GM12878 (cell line): ENCODE measurements at regions not wholly inside any gene's neighbourhood (a gene's known extent, or its start where the extent isn't known, plus 50 kb on each side); places are given as distances from the start of the nearest gene placed in this dataset.

Experiments used
- ATAC-seq: fragments of 200-7000 bp; cut with Tn5 transposase; 3 replicates; pipeline ENCODE4 v1.9.1; 2020; ENCODE audit warnings: mild to moderate bottlenecking, moderate library complexity
- BruUV-seq: library from RNA; stranded (reverse); fragments of 400-500 nt; replicated peaks from 2 replicates; lab custom pipeline; 2021; lab: Mats Ljungman, UMichigan
- CTCF ChIA-PET: fragments of 300-600 bp; sonication (Branson Sonifier 250); formaldehyde crosslinking; extraction: SDS; loops from one replicate; lab custom pipeline; 2021; ENCODE audit warnings: inconsistent platforms; lab: Yijun Ruan, JAX
- POLR2A ChIA-PET: fragments of 350-600 bp; formaldehyde crosslinking; extraction: SDS; loops from one replicate; lab custom pipeline; 2021; ENCODE audit warnings: inconsistent platforms; lab: Charles Lee
- RAD21 ChIA-PET: fragments of 300-600 bp; sonication (Branson Sonifier 250); formaldehyde crosslinking; loops from one replicate; lab custom pipeline; 2023; ENCODE audit warnings: antibody characterized with exemption; ENCODE audit not compliant: unreplicated experiment; lab: Charles Lee
- SMC1A ChIA-PET: fragments of 300-600 bp; sonication (Branson Sonifier 250); formaldehyde crosslinking; loops from one replicate; lab custom pipeline; 2023; ENCODE audit not compliant: unreplicated experiment, uncharacterized antibody; lab: Charles Lee
- DNase-seq: peaks from one replicate; pipeline ENCODE4 v3.0.0-alpha.2; 2011; ENCODE audit warnings: low read depth, low spot score
- FAIRE-seq: peaks from 3 replicates; lab custom pipeline; 2011; peaks lifted over from hg19 to GRCh38; lab: Jason Lieb, UNC
- H2AFZ ChIP-seq: 2 replicates; pipeline ENCODE4 v1.6.0; 2011; ENCODE audit warnings: low read depth, low read length, control low read depth; ENCODE audit not compliant: control insufficient read depth
- H3K27ac ChIP-seq: 2 replicates; pipeline ENCODE4 v1.5.1; 2011; ENCODE audit warnings: control low read depth; ENCODE audit not compliant: control insufficient read depth, insufficient read depth
- H3K27me3 ChIP-seq, 2 experiments: replicated peaks in 1 of 2; 2 replicates each; pipeline versions ENCODE4 v1.6.0 to v1.6.1; 2011; ENCODE audit warnings: low read length in 1 of 2; ENCODE audit not compliant: control insufficient read depth in 2 of 2, insufficient read depth in 2 of 2
- H3K36me3 ChIP-seq, 2 experiments: 2 replicates each; pipeline ENCODE4 v1.5.1; 2011; ENCODE audit warnings: low read length in 1 of 2; ENCODE audit not compliant: control insufficient read depth in 2 of 2, insufficient read depth in 2 of 2
- H3K4me1 ChIP-seq: 2 replicates; pipeline ENCODE4 v1.6.1; 2011; ENCODE audit warnings: mild to moderate bottlenecking, low read length, moderate library complexity, mixed read lengths; ENCODE audit not compliant: control insufficient read depth, insufficient read depth
- H3K4me2 ChIP-seq: 2 replicates; pipeline ENCODE4 v1.6.0; 2011; ENCODE audit warnings: control low read depth; ENCODE audit not compliant: control insufficient read depth, insufficient read depth
- H3K4me3 ChIP-seq: fragments of 200-600 bp; sonication (generic); 2 replicates; pipeline ENCODE4 v1.5.1; 2016
- H3K79me2 ChIP-seq: 2 replicates; pipeline ENCODE4 v1.6.0; 2011; ENCODE audit warnings: low read length; ENCODE audit not compliant: control insufficient read depth, insufficient read depth
- H3K9ac ChIP-seq: 2 replicates; pipeline ENCODE4 v1.8.0; 2011; ENCODE audit warnings: low read length, control low read depth, mixed read lengths; ENCODE audit not compliant: control insufficient read depth, insufficient read depth
- H3K9me3 ChIP-seq: replicated peaks from 3 replicates; pipeline ENCODE4 v1.5.1; 2011; ENCODE audit warnings: mild to moderate bottlenecking, low read length; ENCODE audit not compliant: control insufficient read depth, insufficient read depth
- H4K20me1 ChIP-seq: 2 replicates; pipeline ENCODE4 v1.6.0; 2011; ENCODE audit not compliant: control insufficient read depth, insufficient read depth
- DPF2 ChIP-seq: fragments of 450-650 bp; IDR thresholded peaks from 2 replicates; pipeline ENCODE4 v1.6.1; 2017; ENCODE audit warnings: mild to moderate bottlenecking
- FOXM1 ChIP-seq: IDR thresholded peaks from 2 replicates; pipeline ENCODE4 v1.6.1; 2012; ENCODE audit warnings: low read depth, mild to moderate bottlenecking, inconsistent platforms, low read length, moderate library complexity
- IRF4 ChIP-seq: IDR thresholded peaks from 2 replicates; pipeline ENCODE4 v1.6.1; 2011; ENCODE audit warnings: low read depth, low read length
- JUNB ChIP-seq: IDR thresholded peaks from 2 replicates; pipeline ENCODE4 v1.6.1; 2016; ENCODE audit warnings: antibody characterized with exemption, mild to moderate bottlenecking
- KAT2A ChIP-seq: conservative IDR thresholded peaks from 2 replicates; pipeline ENCODE4 v1.6.1; 2011; ENCODE audit warnings: low read depth, low read length; ENCODE audit not compliant: control insufficient read depth
- MEF2A ChIP-seq: IDR thresholded peaks from 2 replicates; pipeline ENCODE4 v1.6.1; 2011; ENCODE audit warnings: low read depth, mild to moderate bottlenecking, low read length, moderate library complexity; ENCODE audit not compliant: insufficient read depth
- NBN ChIP-seq: fragments of 450-650 bp; IDR thresholded peaks from 2 replicates; pipeline ENCODE4 v1.6.1; 2016
- PBX3 ChIP-seq: IDR thresholded peaks from 2 replicates; pipeline ENCODE4 v1.6.1; 2011; ENCODE audit warnings: mild to moderate bottlenecking, low read depth, low read length, moderate library complexity; ENCODE audit not compliant: insufficient replicate concordance
- POU2F2 ChIP-seq: IDR thresholded peaks from 3 replicates; pipeline ENCODE4 v1.6.1; 2011; ENCODE audit warnings: low read depth, mild to moderate bottlenecking, low read length, borderline replicate concordance
- TCF3 ChIP-seq: IDR thresholded peaks from 2 replicates; pipeline ENCODE4 v1.6.1; 2012; ENCODE audit warnings: low read depth, mild to moderate bottlenecking, low read length, borderline replicate concordance; ENCODE audit not compliant: insufficient read depth
- TCF7 ChIP-seq: IDR thresholded peaks from 2 replicates; pipeline ENCODE4 v1.6.1; 2014; ENCODE audit warnings: antibody characterized with exemption, borderline replicate concordance
- ZBED1 ChIP-seq: IDR thresholded peaks from 2 replicates; pipeline ENCODE4 v1.6.1; 2016; ENCODE audit warnings: borderline replicate concordance
- ZBTB33 ChIP-seq: fragments of 450-650 bp; IDR thresholded peaks from 2 replicates; pipeline ENCODE4 v1.6.1; 2017; ENCODE audit warnings: mild to moderate bottlenecking
- WGBS: methylation state at CpG from one replicate; pipeline ENCODE4 v1.1.6; 2016; ENCODE audit warnings: low lambda C conversion rate; ENCODE audit not compliant: insufficient replicate concordance, insufficient coverage; ENCODE audit errors: missing lambda C conversion rate; 5-methylcytosine and 5-hydroxymethylcytosine counted together
- in situ Hi-C: fragments of 300-500 bp; cut with MboI; formaldehyde crosslinking; loops from 9 replicates; pipeline ENCODE4 v1.14.3; 2018; ENCODE audit warnings: mixed read lengths
- intact Hi-C: fragments of 100-400 bp; cut with micrococcal nuclease; formaldehyde crosslinking; loops from one replicate; pipeline ENCODE4 v1.14.2; 2022; ENCODE audit not compliant: unreplicated experiment
- TF ChIP-seq, protein P1 (sequence below): fragments of 450-650 bp; conservative IDR thresholded peaks from 2 replicates; pipeline ENCODE4 v1.6.1; 2017; ENCODE audit warnings: mild to moderate bottlenecking, moderate library complexity

GRCh38 chr7:20076835-20077234 lies 140.3 kb downstream of the MACC1 start (continued):
- no peak for TF ChIP-seq POU2F2
- TF ChIP-seq MEF2A, result no peak
- TF ChIP-seq, all 136 proteins: peak for 0

GRCh38 chr7:20075992-20076820 lies 141.0 kb downstream of the MACC1 start:
- ATAC-seq, result no peak
- H3K27ac ChIP-seq, result no peak overlapping the region
- no TSS peak for BruUV-seq
- intact Hi-C loops (no loop called here), in situ Hi-C loops (no loop called here)
- FAIRE-seq, result no peak
- DNase-seq, result no peak
- H4K20me1 ChIP-seq, result no peaks in the 10 kb centered on the region
- no peaks in the 10 kb centered on the region; the same call in 2 of the 3 replicates for H3K9me3 ChIP-seq
- no peak overlapping the region for H3K4me3 ChIP-seq
- H3K79me2 ChIP-seq, result no peaks in the 10 kb centered on the region
- no peaks in the 10 kb centered on the region for H3K27me3 ChIP-seq
- H3K9ac ChIP-seq, result no peak overlapping the region
- 28% methylated on average over 4 of the region's 4 CpGs for WGBS
- no peak overlapping the region for H2AFZ ChIP-seq
- RAD21 ChIA-PET, result interaction anchor here (1.1 kb wide), 1 partner anchor 37 kb away, joined by 3 read pairs; no protein-coding TSS in a partner anchor
- POLR2A ChIA-PET, result no interaction called here
- CTCF ChIA-PET, result interaction anchor here (1.0 kb wide), 1 partner anchor 12 kb away, joined by 3 read pairs; no protein-coding TSS in a partner anchor
- SMC1A ChIA-PET, result interaction anchor here (0.6 to 2.4 kb wide), 4 partner anchors 20 to 74 kb away, joined by 3 to 8 read pairs (median 5); no protein-coding TSS in a partner anchor
- no peaks in the 10 kb centered on the region for H3K4me1 ChIP-seq
- no peaks in the 10 kb centered on the region for H3K36me3 ChIP-seq
- no peak overlapping the region for H3K4me2 ChIP-seq
- TF ChIP-seq IRF4 (no peak), JUNB (no peak), FOXM1 (no peak), DPF2 (no peak), TCF3 (no peak), TCF7 (no peak), ZBED1 (no peak), NBN (no peak), ZBTB33 (no peak), KAT2A (no peak), PBX3 (no peak)
- TF ChIP-seq, protein P1, sequence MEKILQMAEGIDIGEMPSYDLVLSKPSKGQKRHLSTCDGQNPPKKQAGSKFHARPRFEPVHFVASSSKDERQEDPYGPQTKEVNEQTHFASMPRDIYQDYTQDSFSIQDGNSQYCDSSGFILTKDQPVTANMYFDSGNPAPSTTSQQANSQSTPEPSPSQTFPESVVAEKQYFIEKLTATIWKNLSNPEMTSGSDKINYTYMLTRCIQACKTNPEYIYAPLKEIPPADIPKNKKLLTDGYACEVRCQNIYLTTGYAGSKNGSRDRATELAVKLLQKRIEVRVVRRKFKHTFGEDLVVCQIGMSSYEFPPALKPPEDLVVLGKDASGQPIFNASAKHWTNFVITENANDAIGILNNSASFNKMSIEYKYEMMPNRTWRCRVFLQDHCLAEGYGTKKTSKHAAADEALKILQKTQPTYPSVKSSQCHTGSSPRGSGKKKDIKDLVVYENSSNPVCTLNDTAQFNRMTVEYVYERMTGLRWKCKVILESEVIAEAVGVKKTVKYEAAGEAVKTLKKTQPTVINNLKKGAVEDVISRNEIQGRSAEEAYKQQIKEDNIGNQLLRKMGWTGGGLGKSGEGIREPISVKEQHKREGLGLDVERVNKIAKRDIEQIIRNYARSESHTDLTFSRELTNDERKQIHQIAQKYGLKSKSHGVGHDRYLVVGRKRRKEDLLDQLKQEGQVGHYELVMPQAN, result no peak
